ENCODE measurements at regions not wholly inside any gene's neighbourhood (a gene's known extent, or its start where the extent isn't known, plus 50 kb on each side); places are given as distances from the start of the nearest gene placed in this dataset.

DNA sequence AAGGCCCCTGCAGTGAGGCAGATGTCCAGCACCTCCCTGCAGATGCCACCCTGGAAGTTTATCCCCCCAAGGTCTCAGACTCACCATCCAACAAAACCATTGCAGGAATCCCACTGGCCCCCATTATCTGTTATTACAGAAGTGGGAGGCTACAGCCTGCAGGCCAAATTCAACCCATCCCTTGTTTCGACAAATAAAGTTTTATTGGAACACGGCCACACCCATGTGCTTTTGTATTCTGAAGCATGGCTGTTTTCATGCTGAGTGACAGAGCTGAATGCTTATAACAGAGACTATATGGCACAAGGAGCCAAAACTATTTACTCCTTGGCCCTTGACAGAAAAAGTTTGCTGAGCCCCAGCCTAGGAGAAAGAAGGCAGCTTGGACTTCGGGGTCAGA is 428.8 kb downstream of the CDK5RAP2 start:
- intact Hi-C loops (cut with DNase I) = no loop called here

DNA sequence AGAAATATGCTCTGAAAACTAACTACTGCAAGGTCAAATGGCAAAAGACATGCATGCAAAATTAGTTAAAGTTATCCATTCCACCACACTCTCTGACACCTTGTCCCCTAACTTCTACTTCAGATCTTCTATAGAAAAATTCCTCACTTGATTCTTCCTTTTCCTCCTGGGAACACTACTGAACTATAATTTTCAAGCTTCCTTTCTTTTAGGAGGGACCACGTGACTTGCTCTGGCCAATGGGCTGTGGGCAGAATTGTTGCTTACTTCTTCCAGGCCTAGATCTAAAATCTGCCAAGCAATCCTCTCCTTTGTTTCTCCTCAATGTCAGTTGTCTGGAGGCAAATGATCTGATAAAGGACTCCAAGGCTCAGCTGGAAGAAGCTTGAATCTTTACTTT is 441.0 kb downstream of the CDK5RAP2 start:
- DNase-seq = no peak
- Histone ChIP-seq H3K9me3 (no peaks in the 10 kb centered on the region), H3K4me1 (no peaks in the 10 kb centered on the region), H3K4me3 (no peak overlapping the region), H3K27ac (no peak overlapping the region), H3K36me3 (no peaks in the 10 kb centered on the region), H3K27me3 (ENCODE audit: low read depth) (no peaks in the 10 kb centered on the region)
- no peak for ATAC-seq
- TF ChIP-seq, protein P1, sequence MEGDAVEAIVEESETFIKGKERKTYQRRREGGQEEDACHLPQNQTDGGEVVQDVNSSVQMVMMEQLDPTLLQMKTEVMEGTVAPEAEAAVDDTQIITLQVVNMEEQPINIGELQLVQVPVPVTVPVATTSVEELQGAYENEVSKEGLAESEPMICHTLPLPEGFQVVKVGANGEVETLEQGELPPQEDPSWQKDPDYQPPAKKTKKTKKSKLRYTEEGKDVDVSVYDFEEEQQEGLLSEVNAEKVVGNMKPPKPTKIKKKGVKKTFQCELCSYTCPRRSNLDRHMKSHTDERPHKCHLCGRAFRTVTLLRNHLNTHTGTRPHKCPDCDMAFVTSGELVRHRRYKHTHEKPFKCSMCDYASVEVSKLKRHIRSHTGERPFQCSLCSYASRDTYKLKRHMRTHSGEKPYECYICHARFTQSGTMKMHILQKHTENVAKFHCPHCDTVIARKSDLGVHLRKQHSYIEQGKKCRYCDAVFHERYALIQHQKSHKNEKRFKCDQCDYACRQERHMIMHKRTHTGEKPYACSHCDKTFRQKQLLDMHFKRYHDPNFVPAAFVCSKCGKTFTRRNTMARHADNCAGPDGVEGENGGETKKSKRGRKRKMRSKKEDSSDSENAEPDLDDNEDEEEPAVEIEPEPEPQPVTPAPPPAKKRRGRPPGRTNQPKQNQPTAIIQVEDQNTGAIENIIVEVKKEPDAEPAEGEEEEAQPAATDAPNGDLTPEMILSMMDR (IDR thresholded peaks at IDR 0.05) = no peak
- intact Hi-C loops (cut with DNase I) = no loop called here

More for the DNA sequence above, 428.8 kb downstream of the CDK5RAP2 start:
- no peaks in the 10 kb centered on the region for H3K4me1 ChIP-seq
- DNase-seq = no peak
- no peaks in the 10 kb centered on the region for H3K27me3 ChIP-seq (ENCODE audit: low read depth)
- H3K27ac ChIP-seq = no peak overlapping the region
- TF ChIP-seq, protein P1 (IDR thresholded peaks at IDR 0.05) = no peak
- ATAC-seq = no peak
- no peaks in the 10 kb centered on the region for H3K36me3 ChIP-seq
- H3K9me3 ChIP-seq = no peaks in the 10 kb centered on the region
- H3K4me3 ChIP-seq = no peak overlapping the region

DNA sequence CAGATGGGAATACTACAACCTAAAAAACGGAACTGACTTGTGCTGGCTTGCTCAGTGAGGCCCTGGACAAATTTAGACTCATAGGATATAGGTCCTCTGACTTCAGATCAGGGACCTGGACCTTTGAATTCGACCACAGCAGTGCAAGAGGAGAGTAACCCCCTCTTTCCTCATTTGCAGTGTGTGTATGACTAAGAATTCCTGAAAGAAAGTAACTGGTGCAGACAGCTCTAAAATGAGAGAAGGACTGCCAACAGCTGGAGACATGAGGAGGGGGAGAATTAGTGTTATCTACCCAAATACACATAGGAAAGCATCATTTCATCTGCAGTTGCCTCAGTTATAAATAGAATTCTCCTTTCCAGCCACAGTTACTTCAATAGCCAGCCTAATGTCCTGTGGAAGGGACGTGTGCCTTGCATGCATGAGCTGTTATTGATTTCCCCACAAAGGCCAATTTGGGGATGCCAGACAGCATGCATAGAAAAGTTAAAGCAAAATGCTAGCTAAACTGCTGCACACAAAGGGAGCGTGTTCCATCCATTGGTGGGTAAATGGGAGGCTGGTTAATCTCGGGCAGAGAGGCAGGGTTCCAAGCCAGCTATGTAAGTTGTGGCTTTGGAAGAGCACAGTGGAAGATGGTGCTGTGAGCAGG is 442.7 kb downstream of the CDK5RAP2 start:
- intact Hi-C loops (cut with DNase I) = no loop called here
- ATAC-seq = no peak
- no peaks in the 10 kb centered on the region for H3K36me3 ChIP-seq
- H3K9me3 ChIP-seq = no peaks in the 10 kb centered on the region
- DNase-seq = no peak
- TF ChIP-seq, protein P1 (IDR thresholded peaks at IDR 0.05) = no peak
- no peaks in the 10 kb centered on the region for H3K4me1 ChIP-seq
- H3K27ac ChIP-seq = no peak overlapping the region
- no peaks in the 10 kb centered on the region for H3K27me3 ChIP-seq (ENCODE audit: low read depth)
- no peak overlapping the region for H3K4me3 ChIP-seq

DNA sequence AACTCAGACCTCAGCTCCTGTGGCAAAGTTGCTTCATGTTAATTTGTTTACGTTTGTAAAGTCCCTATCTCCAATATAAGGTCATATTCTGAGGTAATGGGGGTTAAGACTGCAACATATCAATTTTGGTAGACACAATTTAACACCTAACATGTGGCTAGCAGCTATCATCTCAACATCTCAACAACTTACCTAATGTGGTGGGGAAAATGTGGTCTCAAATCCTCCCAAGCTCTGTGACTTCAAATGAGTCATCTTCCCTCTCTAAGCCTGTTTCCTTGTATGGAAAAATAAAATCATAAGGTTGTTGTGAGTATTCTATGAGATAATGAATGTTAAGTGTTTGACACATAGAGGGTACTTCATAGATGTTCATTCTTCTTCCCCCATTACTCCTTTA is 443.3 kb downstream of the CDK5RAP2 start:
- Histone ChIP-seq H3K4me1 (no peaks in the 10 kb centered on the region), H3K9me3 (no peaks in the 10 kb centered on the region), H3K27ac (no peak overlapping the region), H3K36me3 (no peaks in the 10 kb centered on the region), H3K27me3 (ENCODE audit: low read depth) (no peaks in the 10 kb centered on the region), H3K4me3 (no peak overlapping the region)
- TF ChIP-seq, protein P1 (IDR thresholded peaks at IDR 0.05) = no peak
- intact Hi-C loops (cut with DNase I) = no loop called here
- ATAC-seq = no peak
- DNase-seq = no peak

DNA sequence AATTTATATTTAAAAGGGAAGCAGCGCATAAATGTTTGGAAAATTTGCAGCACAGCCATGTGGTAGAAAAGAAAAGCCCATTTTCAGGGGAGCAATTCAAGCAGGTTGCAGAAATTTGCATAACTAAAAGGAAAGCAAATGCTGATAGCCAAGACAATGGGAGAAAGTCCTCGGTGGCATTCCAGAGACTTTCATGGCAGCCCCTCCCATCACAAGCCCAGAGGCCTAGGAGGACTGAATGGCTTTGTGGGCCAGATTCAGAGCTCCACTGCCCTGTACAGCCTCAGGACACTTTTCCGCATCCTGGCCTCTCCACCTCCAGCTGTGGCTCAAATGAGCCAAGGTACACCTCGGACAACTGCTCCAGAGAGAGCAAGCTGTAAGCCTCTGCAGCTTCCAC is 462.9 kb downstream of the CDK5RAP2 start:
- DNase-seq = no peak
- no peak for ATAC-seq
- Histone ChIP-seq H3K36me3 (no peaks in the 10 kb centered on the region), H3K27ac (no peak overlapping the region), H3K4me1 (no peaks in the 10 kb centered on the region), H3K4me3 (no peak overlapping the region), H3K27me3 (ENCODE audit: low read depth) (no peaks in the 10 kb centered on the region), H3K9me3 (no peaks in the 10 kb centered on the region)
- TF ChIP-seq, protein P1 (IDR thresholded peaks at IDR 0.05) = no peak
- intact Hi-C loops (cut with DNase I) = no loop called here
